ENCODE measurements at regions not wholly inside any gene's neighbourhood (a gene's known extent, or its start where the extent isn't known, plus 50 kb on each side); places are given as distances from the start of the nearest gene placed in this dataset.

GRCh38 chr14:101220921-101221510, 317.5 kb upstream of the RTL1 start:
- no peak for DNase-seq

DNA sequence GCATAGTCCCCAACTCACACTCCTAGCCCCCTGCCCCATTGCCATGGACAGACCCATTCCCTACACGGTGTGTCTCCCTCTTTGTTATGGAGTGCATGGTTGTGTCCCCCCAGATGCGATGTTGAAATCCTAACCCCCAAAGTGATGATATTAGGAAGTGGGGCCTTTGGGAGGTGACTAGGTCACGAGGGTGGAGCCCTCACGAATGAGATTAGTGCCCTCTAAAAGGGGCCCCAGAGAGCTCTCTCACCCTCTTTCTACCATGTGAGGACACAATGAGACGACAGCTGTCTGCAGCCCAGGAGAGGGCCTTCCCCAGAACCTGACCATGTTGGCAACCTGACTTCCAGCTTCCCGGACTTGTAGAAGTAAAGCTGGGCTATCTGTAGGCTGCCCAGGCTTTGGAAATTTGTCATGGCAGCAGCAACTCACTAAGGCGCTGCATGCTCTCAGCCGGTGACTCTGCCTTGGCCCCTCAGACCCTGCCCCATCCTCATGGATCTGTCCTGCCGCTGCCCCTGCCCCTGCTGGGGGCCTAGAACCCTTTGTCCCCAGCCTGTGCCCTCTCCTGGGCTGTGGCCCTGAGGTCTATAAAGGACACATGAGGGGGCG, 318.1 kb upstream of the RTL1 start:
- DNase-seq: no peak

GRCh38 chr14:101222362-101223070, 319.0 kb upstream of the RTL1 start:
- no peak for DNase-seq

DNA sequence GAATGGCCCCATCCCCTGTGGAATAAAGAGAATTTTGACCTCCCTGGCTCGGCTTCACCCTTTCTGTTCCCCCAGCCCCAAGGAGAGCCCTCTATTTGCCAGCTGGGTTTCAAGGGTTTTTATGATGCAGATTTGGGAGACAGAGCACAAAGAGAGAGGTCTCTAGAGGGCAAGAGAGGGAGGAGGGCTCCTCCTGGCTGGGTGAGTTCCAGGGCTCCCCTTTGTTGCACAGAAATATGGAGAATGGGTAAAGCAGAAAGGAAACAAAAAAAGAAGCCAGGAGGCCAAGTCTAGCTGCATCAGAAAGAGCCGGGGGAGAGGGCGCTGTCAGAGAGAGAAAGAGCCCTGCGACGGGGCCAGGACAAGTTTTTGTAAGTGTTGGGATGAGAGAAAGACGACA, 319.6 kb upstream of the RTL1 start:
- DNase-seq: no peak

- DNase-seq: no peak
Measured at GRCh38 chr14:101223561-101224162, 320.1 kb upstream of the RTL1 start.

GRCh38 chr14:101224356-101225156, 321.0 kb upstream of the RTL1 start:
- no peak for DNase-seq

DNA sequence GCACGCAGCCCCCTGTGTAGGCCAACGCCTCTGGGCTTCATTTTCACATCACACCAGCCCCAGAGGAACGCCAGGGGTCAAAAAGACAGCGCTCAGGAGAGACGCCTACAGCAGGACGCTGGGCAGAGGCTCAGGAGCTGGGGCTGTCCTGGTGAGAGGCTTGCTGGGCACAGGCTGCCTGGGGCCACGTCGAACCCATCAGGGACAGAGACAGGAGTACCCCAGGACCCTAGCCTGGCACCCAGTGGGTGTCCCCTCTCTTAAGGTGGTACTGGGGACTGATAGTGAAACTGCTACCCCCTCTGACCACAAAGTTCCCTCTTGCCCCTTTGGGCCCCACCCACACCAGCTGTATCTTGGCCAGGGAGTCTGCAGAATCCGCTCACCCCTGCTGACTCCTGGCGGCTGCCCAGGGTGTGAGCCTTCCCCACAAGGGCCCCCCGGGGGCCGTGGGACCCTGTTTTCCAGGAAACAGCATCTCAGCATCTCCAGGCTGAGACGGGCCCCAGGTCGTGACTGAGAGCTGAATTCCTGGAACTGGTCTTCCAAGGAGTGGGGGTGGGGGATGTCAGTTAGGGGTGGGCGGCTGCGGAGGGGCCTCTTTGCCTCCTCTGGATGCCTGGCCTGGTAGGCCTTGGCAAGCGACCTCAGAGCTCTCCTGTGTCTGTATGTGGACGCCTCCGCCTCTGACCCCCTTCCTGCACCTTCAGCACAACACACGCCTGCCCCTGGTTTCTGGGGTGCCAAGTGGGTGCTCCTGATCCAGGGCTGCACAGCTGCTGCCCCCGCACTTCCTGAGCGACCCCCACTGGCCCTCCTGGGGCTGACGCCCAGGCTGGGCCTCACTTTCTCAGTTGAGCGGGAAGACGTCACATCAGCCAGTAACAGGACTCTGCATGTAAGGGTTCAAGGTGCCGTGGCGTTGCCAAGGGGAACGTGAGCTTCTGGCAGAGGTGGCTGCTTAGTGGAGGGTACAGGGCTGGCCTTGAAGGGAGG, 321.9 kb upstream of the RTL1 start:
- no peak for DNase-seq

DNA sequence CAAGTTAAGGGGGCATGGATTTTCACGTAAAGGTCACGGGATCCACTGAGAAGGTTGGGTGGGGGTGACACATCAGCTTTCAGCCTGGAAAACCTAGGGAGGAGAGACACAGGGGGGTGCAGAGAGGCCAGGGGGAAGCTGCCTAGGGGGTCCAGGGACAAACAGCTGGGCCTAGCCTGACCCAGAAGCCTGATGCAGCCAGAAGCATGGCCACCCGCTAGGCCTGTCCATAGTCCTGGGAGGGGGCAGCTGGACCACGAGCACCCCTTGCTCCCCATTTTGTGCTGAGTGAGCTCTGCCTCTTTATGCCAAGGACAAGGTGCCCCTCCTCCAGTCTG, 322.7 kb upstream of the RTL1 start:
- DNase-seq: no peak

GRCh38 chr14:101226603-101227425, 323.3 kb upstream of the RTL1 start:
- DNase-seq: no peak

DNA sequence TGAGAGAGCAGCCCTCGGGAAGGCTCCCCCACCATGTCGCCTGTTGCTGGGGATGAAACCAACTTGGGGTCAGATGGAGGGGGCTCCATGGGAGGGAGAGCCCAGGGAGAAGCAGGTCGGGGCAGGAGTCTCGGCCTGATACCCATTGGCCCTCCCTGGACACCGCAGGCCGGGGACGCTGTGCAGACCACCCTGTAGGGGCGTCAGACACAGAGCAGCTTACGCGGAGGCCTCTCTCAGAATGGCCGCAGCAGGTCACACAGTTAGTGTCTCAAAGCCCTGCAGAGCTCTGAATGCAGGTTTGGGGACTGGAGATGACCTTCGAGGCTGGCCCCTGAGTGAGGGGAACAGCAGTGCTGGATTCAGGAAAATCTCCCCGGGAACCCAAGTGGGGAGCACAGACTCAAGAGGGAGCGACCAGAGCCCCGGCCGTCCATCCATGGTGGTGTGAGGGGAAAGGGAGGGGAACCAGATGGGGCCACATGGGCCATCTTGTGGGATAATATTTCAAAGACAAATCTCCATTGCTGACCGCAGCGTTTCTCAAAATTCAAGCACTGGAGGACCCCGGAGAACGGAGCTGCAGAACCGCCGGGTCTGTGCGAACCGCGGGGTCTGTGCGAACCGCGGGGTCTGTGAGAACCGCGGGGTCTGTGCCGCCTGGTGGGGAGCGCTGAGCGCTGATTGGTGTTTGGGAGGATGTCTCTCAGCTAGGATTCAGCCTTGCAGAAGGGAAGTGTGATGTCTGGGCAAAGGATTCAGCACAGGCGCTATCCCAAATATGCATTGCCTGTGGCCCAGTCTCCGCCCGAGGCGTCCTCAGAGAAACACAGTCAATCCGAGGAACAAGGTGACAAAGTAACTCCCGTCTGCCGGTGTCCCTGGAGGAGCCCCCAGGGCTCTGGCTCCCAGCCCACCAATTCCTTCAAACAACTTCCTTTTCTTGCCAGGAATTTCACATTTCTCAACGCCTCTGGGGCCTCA, 324.4 kb upstream of the RTL1 start:
- no peak for DNase-seq

- DNase-seq: no peak
Measured at GRCh38 chr14:101228949-101229541, 325.5 kb upstream of the RTL1 start.

DNA sequence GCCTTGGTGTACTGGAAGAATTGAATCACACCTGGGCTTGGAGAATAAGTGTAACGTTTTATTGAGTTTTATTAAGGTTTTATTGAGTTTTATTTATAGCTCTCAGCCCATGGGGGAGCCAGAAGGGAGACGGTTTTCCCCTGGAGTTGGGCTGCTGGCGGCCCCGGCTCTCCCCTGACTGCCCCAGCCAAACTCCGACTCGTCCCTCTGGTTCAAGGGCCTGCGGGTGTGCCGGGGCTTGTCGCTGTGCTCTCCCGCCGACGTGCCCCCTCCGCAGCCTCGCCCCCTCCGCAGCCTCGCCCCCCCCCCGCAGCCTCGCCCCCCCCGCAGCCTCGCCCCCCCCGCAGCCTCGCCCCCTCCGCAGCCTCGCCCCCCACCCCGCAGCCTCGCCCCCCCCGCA, 326.1 kb upstream of the RTL1 start:
- no peak for DNase-seq

GRCh38 chr14:101230161-101230850, 326.8 kb upstream of the RTL1 start:
- no peak for DNase-seq

DNA sequence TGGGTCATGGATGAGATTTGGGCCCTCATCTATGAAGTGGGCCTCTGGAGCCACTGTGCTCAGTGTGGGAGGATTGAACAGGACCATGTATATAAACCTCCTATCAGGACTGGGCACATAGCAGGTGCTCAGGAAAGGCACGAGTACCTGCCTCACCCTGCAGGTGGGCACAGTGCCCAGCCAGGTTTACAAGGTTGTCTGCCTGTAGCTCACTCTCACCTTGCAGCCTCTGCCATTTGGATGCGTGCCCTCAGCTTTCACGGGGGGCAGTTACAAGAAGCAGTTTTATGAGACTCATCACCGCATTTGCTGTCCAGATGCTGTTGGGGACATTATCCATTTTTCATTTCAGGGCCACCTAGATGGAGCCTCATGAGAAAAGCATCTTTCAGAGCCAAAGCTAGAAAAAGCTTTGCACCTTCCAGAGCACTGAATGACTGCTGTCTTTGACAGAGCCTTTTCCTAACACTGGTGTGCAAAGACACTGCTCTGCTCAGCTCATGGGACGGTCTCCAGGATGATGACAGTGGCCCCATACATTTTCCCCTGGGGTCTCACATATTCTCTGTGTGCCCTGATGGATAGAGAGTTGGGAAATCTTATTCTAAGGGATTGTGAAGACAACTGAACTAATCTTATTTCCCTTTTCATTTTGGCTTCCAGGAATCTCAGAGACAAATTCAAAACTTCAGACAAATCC, 327.5 kb upstream of the RTL1 start:
- no peak for DNase-seq

- no peak for DNase-seq
Measured at GRCh38 chr14:101231828-101232227, 328.3 kb upstream of the RTL1 start.

DNA sequence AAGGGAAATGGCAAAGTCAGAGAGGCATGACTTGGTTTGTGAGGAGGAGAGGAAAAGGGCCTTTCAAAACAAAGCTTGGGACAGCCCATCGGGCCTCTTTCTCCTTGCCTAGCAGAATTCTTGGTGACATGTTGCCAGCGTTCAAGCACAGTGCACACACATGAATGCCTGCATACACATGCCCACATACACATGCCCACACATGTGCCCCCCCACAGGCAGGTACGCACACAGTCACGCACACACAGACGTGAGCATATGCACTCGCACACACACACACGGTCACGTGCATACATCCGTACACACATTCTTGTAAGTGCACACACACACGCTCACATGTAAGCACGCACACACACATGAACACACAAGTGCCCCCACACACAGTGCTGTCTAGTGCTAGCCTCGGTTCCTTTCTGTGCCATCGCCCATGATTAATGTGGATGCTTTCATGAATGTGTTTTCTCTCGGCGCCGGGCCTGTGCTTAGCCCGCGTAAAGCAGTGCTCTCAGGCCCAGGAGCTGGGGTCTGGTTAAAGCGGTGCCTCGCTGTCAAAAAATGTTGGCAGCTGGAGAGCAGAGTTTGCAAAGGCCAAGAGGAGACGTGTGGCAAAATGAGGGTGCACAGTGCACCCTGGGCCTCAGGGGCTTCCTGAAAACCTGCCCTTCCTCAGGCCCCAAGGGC, 328.8 kb upstream of the DIO3 start:
- DNase-seq: no peak

GRCh38 chr14:101233021-101233366, 328.3 kb upstream of the DIO3 start:
- DNase-seq: no peak

- DNase-seq: no peak
Measured at GRCh38 chr14:101233391-101233790, 327.9 kb upstream of the DIO3 start.
